Ramos (cell line): ENCODE measurements at regions not wholly inside any gene's neighbourhood (a gene's known extent, or its start where the extent isn't known, plus 50 kb on each side); places are given as distances from the start of the nearest gene placed in this dataset.
"Not testable (repeated sequence)": the region's sequence is repeated elsewhere in the genome, so short reads cannot be mapped to it uniquely, and the experiment has no call there.

Experiments
- in situ Hi-C: fragments of 300-500 bp; cut with MboI; formaldehyde crosslinking; loops from one replicate; pipeline ENCODE4 v1.14.3; 2022; ENCODE audit warnings: low sequenced_read_pairs; ENCODE audit not compliant: unreplicated experiment

GRCh38 chr6:152811785-152812184 is 61.2 kb downstream of the VIP start:
- in situ Hi-C loops, result no loop called here

- in situ Hi-C loops, result no loop called here
Measured at GRCh38 chr6:152815230-152815872, 64.8 kb downstream of the VIP start.

DNA sequence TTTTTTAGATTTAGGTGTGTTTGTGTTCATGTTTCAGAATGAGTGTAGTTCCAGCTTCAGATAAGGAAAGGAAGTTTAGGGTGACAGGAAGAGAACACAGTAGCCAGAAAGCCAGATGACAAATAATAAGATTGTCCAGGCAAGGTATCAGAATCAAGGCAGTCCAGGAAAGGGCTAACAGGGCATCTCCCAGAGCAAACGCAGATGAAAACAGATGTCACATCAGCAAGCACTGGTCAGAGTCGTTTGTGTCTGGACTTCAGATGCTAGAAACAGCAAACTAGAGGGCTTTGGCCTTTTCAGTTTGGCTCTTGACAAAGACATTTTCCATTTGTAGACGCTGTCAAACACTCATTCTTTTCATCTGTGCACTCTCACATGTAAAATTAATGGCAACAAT is 65.5 kb downstream of the VIP start:
- in situ Hi-C loops, result no loop called here

- in situ Hi-C loops, result no loop called here
Measured at GRCh38 chr6:152821525-152821924, 70.9 kb downstream of the VIP start.

DNA sequence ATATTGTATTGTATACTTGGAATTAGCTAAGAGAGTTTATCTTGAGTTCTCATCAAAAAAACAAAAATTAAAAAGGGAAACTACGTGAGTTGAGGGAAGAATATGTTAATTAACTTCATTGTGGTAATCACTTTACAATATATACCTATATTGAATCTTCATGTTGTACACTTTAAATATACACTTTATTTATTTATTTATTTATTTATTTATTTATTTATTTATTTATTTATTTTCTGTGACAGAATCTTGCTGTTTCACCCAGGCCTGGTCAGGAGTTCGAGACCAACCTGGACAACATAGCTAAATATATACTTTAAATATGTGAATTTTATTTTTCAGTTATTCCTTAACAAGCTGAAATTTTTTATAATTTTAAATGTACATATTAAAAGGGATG is 74.1 kb downstream of the VIP start:
- in situ Hi-C loops, result no loop called here

- in situ Hi-C loops, result no loop called here
Measured at GRCh38 chr6:152828431-152828830, 77.8 kb downstream of the VIP start.

GRCh38 chr6:152834366-152834765 is 83.8 kb downstream of the VIP start:
- in situ Hi-C loops, result not testable (repeated sequence)

- in situ Hi-C loops, result no loop called here
Measured at GRCh38 chr6:152836523-152836922, 85.9 kb downstream of the VIP start.

GRCh38 chr6:152845421-152845820 is 94.8 kb downstream of the VIP start:
- in situ Hi-C loops, result no loop called here

DNA sequence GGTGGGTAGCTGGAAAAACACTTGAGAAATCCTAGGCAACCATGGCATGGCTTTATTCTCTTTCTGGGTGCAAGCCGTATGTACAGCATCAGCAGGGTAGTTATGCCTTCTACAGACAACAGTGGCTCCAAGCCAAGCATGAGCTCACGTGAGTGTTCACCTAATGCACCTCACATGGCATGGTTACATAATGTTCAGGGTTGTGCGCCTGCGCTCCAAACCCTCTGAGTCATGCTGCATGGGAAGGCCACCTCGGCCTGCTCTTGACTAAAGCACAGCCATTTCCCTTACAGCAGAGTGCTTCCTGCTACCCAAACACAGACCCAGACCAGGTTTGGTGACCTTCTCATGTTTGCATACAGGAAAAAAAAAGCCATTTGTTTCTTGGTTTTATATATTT is 96.2 kb downstream of the VIP start:
- in situ Hi-C loops, result no loop called here

DNA sequence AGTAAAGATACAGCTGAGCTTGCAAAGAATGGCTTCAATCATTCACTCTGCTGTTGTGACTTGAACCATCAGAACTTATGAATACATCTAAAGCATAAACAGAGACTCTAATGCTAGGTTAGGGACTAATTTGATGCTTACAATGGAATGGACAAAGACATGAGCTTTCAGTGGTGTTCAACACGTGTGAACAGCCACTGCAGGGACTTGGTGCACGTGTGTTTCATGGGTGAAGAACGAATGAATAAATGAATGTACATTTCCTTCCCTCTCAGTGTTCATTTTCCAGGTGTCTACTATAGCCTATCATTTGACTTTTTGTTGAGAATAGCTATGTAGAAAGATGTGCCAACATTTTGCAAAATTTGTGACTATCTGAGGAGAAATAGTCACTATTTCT is 98.3 kb downstream of the VIP start:
- in situ Hi-C loops, result no loop called here

GRCh38 chr6:152854086-152854795 is 103.6 kb downstream of the VIP start:
- in situ Hi-C loops, result no loop called here

DNA sequence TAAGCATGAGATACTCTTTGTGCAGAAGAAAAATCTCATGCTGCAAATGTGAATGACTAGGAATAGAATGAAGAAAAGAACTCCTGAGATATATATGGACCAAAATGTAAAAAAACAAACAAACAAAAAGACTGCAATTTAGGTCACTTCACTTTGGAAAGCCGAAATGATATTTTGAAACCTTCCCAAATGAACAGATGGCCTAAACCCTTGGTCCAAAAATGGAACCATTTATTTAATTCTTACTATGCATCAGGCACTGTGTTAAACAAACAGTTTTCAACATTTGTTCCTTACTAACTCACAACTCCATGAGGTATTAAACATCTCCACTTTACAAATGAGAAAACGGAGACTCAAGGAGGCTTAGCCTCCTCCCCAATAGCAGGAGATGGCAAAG is 107.5 kb downstream of the VIP start:
- in situ Hi-C loops, result no loop called here

DNA sequence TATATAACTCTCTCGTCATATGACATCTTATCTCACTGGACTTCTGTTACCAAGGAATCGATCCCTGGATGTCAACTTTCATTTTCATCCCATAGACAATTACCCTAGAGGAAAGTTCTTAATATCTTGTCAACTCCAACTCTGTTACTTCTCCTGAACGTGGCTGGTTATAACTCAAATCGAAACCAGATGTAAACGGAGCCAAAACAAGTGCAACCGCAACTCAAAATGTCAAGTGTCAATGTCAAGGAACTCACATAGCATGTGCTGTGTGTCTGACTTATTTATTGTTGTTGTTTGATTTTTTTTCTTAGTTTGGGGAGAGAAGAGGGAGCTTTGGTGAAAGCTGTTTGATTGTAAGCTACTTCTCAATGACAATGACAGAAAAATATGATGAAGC is 108.6 kb downstream of the VIP start:
- in situ Hi-C loops, result no loop called here

GRCh38 chr6:152863618-152864326 is 113.2 kb downstream of the VIP start:
- in situ Hi-C loops, result loop anchor here (10.0 kb wide), 1 partner anchor 161 kb away; no protein-coding TSS in a partner anchor

GRCh38 chr6:152874267-152874666 is 108.6 kb downstream of the FBXO5 start:
- in situ Hi-C loops, result no loop called here

DNA sequence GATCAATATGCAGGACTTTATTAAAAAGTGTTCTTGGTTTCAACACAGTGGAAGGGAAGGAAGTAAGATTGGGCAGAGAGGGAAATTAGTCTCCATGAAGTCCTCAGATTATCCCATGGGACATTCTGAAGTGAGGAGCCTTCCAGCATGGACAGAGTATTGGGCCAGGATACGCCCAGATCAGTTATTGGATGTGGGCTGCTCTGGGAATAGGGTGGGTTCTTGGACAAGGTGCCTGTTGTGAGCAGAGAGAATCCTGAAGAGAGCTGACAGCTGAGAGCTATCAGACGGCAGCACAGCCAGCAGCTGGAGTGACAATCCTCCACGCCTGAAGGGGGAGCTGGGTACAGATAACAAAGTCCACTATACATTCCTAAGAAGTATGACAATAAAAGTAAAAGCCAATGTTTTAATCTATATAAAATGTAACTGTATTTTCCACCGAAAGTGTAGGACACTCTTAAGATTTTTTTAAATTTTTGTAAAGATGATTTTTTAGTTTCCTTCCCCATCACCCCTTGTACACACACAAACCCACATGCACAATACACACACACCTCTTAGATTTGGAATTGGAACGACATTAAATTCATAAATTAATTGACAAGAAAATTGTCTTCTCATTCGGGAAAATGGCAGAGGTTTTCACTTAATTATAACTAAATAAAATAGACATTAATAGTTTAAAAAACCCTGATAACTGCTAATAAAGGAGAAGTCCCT is 107.8 kb downstream of the FBXO5 start:
- in situ Hi-C loops, result no loop called here

- in situ Hi-C loops, result no loop called here
Measured at GRCh38 chr6:152879681-152880080, 103.2 kb downstream of the FBXO5 start.

- in situ Hi-C loops, result no loop called here
Measured at GRCh38 chr6:152893187-152893586, 89.7 kb downstream of the FBXO5 start.

DNA sequence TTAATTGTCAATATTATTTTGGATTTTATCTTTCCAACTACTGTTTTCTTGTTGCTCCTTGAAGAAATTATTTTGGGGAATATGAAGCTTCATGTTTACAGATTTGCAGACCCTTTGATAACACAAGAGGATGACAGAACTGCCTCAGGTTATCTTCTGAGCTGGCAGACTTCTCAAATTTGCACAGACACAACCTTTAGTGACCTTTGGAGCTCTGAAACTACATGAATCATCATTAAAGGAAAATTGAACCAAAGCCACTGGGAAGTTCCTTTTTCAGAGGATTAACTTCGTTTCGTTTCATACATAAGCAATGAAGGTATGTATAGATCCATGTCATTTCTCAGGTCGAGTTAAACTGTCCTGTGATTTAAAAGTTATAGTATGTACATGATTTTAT is 85.9 kb downstream of the FBXO5 start:
- in situ Hi-C loops, result no loop called here
